Posterior vena cava (tissue), 2 donors: ENCODE measurements at regions not wholly inside any gene's neighbourhood (a gene's known extent, or its start where the extent isn't known, plus 50 kb on each side); places are given as distances from the start of the nearest gene placed in this dataset.
A peak's percentile ranks its signal among the peaks of the same experiment; 100 is the strongest.
"Not testable (repeated sequence)": the region's sequence is repeated elsewhere in the genome, so short reads cannot be mapped to it uniquely, and the experiment has no call there.

ENCODE experiments used
- DNase-seq: peaks from one replicate; pipeline ENCODE4 v3.0.0-alpha.2; 2020; ENCODE audit warnings: low spot score
- intact Hi-C, 2 donors: fragments of 100-400 bp; cut with DNase I; formaldehyde crosslinking; loops; one replicate each; pipeline versions ENCODE4 v1.14.1 to v1.14.2; 2022 to 2023
- donor health status: DM: yes; HTN: yes; CAD: no.
- donor health status: DM: yes; HTN: yes; CAD: no.

- intact Hi-C loops = no loop called here
Measured at GRCh38 chr22:23503142-23503541, 76.9 kb downstream of the IGLL1 start.

DNA sequence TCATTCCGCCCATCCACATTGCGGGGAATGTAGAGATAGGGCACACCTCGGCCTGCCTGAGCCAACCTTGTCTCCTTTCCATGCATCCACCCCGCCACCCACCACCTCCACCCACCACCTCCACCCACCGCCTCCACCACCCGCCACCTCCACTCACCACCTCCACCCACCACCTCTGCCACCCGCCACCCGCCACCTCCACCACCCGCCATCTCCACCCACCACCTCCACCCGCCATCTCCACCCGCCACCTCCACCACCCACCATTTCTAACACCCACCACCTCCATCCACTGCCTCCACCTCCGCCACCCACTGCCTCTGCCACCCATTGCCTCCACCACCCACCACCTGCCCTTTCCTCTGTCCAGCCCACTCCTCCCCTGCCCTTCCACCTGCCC lies 78.4 kb downstream of the IGLL1 start:
- intact Hi-C loops = no loop called here
- peak; percentile 29 for DNase-seq

More at GRCh38 chr22:23503142-23503541, 76.9 kb downstream of the IGLL1 start:
- peak; percentile 56 for DNase-seq

DNA sequence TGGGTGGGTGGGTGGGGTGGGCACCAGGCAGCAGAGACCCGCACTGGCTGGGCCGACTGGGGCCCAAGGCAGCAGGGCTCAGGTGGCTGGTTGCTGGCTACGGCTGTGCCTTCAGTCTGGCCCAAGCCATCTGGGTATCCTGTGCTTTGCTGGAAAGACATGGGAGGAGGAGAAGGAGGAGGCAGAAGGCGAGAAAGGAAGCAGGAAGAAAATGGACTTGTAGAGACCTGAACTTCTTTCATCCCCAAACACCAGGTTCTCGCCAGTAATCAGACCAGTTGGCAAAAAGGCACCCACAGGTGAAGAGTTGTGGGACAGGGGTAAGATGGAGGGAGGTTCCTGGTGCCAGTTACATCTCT lies 78.8 kb downstream of the IGLL1 start:
- intact Hi-C loops = no loop called here
- DNase-seq = peak; percentile 24

DNA sequence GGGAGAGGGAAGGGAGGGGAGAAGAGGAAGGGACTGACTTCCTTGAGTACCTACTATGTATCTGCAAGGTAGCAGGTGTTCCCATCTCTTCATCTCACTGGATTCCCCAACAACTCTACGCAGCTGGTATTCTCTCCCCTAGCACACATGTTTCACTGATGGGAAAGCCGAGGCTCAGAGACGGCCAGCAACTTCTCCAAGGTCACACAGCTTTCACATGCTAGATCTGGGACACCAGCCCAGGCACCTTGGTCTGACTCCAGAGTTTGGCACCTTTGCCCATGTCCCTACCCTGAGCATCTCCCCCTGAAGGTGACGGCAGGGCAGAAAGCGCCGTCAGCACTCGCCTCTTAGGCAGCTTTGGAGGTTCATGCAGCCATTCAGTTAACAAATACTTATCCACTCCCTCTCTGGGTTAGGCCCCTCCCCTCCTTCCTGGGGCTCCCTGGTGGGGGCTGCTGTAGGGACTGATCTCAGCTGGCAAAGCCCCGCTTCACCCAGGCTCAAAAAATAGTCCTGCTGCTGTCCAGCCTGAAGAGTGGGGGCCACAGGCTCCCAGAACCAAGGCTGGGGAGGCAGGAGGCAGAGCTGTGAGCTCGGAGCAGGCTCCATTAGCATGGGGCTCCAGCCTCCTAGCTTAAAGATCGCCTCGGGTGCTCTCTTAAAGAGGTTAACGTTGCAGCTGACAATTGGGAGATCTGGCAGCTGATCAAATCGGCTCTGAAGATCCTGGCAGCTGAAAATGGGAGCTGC lies 79.4 kb downstream of the IGLL1 start:
- DNase-seq = peak; percentile 30
- intact Hi-C loops = no loop called here

DNA sequence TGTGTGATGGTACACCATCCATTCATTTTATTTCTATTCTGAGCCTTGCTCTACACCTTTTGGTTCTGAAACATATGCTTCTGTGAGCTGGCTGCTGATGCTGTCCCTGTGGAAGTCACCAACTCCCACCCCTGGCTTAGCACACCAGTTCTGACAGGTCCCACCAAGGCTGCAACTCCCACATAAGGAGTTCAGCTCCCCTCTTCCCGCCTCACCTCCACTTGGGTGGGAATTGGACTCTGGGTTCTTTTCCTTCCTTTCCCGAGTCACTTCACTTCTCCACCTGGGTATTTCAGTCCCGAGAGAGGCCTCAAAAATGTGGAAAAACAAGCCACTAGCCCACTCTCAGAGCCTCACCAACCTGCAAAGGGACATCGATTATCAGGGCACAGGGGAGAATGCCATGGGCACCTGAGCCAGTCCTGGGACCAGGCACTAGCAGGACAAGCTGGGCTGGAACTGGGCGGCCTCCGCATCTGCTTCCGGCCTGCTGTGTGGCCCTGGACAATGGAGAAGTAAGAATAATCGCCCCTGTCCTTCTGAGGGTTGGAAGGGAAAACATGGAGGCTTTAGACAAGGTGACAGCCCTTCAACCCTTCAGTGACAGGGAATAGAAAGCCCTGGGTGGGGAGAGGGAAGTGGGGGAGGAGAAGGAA lies 80.1 kb downstream of the IGLL1 start:
- peak; percentile 28 for DNase-seq
- intact Hi-C loops = no loop called here

- intact Hi-C loops = no loop called here
- DNase-seq = peak; percentile 58
Measured at GRCh38 chr22:23498811-23499798, 81.0 kb downstream of the IGLL1 start.

DNA sequence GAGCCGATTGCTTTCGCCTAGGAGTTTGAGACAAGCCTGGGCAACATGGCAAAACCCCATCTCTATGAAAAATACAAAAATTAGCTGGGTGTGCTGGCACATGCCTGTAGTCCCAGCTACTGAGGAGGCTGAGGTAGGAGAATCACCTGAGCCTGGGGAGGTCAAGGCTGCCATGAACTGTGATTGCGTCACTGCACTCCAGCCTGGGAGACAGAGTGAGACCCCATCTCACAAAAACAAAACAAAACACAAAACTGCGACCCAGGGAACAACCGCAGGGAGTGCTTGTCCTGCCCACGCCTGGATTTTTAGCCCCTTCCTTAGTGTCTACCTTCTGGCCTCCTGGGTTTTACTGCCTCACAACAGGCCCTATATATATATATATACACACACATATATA lies 82.2 kb downstream of the IGLL1 start:
- intact Hi-C loops = not testable (repeated sequence)
- DNase-seq = peak; percentile 34

DNA sequence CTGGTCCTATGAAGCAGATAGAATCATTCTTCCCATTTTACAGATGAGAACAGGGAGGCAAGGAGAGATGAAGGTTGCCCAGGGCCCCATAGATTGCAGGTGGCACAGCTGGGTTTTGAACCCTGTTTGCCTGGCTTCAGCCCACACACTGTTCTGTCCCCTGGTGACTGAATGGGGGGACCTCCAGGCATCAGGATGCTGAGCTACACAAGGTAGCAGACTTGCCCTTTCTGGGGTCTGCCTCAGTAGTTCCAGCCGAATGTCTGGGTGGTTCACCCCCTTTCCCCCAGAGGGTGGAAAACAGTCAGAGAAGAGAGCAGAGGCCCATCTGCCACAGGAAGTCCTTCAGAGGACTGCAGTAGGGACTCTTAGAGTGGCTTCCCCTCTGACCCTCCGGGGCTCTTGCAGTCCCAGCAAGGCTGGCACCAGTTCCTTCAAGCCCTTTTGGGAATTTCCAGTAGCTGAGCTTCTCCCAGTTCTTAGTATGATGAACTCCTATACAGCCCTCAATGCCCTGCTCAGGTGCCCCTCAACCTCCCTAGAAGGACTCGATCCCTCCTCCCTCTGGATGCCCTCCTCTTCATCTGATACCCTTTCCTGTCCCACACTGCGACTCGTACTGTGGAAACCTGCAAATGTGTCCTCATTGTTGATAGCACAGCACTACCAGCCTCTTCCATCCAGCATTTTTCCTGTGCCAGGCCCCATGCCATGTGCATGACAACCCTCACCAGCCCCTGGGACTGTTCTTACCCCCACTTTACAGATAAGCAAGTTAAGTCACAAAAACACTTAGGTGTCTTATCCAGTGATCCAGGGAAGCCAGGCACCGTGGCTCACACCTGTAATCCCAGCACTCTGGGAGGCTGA lies 82.8 kb downstream of the IGLL1 start:
- intact Hi-C loops = no loop called here
- DNase-seq = peak; percentile 54

DNA sequence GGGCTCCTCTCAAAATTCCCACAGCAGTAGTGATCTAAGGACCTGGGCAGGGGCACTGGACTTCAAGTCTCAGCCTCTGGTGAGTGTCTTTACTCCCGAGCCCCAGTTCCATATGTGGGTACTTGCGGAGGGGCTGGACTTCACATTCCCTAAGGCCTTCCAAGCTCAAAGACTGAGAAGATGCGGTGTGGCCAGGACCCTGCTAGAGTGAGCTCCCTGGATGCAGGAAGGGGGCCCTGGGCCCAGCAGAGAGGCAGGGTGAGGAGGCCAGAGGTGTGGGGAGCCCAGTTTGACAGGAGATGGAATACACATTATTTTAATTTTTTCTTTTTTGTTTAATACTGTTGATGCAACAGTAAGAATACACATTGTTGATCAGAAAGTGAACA lies 83.7 kb downstream of the IGLL1 start:
- peak; percentile 49 for DNase-seq
- intact Hi-C loops = no loop called here

GRCh38 chr22:23495614-23496444 lies 84.3 kb downstream of the IGLL1 start:
- intact Hi-C loops = no loop called here
- peak; percentile 35 for DNase-seq

- intact Hi-C loops = no loop called here
- DNase-seq = no peak
Measured at GRCh38 chr22:23494930-23495266, 85.2 kb downstream of the IGLL1 start.

DNA sequence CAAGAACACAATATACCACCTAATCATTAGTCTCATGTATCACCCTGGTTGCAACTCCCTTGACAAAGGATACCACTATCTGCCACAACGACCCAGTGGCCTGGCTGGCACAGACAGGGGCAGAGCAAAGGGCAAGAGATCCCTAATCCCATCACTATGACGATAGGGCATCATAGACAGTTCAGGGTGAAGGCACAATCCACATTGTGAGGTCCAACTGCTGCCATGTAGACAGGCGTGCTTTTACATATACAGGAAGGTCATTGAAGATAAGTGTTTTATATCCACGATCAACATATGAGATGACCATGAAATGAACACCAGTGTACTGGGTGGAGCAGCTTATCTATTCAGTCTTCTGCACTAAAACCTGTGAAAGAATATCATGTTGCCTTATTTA lies 94.6 kb downstream of the IGLL1 start:
- DNase-seq = no peak
- intact Hi-C loops = loop anchor here in 1 of 2 donors (10.0 kb wide), 1 partner anchor 61 kb away; no protein-coding TSS in a partner anchor

DNA sequence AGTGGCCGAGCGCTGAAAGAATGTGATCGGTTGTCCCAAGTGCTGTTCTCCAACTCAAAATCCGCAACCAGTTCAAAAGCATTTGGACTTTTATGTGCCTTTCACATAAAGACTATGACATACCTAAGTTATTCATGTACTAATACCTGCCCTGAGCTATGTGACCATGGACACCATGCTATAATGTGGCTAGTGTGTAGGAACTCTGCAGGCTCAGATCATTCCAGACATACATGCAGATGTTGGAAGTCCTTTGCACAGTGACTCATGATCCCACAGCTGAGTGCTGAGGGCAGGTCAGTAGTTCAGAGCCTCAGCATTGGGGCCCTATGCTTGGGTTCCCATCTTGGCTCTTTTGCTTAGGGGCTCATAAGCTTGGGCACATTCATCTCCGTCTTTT lies 95.4 kb downstream of the IGLL1 start:
- intact Hi-C loops = loop anchor here in 1 of 2 donors (10.0 kb wide), 1 partner anchor 60 kb away; no protein-coding TSS in a partner anchor
- no peak for DNase-seq

DNA sequence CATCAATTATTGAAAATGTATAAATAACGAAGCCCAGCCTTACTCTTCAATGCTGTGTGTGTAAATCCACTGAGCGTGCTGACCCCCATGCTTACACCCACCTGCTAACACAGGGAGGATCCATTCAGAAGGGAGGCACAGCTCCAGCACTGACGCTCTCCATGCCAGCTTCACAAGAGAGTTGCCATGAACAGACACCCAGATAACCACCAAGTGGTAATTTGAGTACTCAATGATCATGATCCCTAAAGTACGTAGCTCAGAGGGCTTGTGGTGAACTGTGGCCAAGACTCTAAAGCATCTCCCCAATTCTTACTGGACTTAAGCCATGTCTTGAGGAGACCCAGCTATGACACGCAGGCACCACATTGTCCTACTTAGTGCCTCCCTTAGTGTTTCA lies 98.7 kb downstream of the IGLL1 start:
- intact Hi-C loops = loop anchor here in 1 of 2 donors (10.0 kb wide), 1 partner anchor 57 kb away; no protein-coding TSS in a partner anchor
- no peak for DNase-seq

DNA sequence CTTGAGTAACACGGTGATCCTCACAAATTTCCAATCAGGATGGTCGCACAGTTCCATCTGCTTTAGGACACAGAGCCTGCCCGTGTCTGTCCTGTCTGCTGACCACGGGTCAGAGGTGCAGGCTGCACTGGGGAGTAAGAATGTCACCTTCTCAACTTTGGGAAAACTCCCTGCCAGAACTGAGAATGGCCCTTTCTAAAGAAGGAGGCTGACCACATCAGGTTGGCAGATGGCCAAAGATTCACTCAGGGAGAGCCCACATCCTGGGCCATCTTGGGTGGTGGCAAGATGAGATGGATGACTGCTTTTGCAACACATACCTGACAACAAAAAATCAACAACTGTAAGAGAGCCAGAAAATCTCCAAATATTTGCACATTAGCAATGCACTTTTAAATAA lies 101.9 kb downstream of the IGLL1 start:
- intact Hi-C loops = no loop called here
- DNase-seq = no peak

DNA sequence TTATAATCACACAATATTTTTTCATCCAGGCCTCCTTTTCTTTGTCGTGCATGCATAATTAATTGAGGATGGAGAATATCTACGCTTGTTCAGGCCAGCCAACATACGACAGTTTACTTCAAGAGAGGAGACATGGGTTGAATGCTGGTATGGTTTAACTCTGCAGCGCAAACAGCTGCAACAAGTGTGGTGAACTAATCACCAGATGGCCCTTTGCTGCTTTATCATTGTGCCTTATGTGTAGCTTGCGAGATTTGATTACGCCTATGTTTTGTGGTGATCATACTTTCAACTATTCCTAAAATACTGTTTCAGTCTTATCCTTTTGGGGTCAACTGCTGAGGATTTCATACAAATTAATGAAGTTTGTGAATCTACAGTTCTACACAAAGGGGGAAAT lies 105.6 kb downstream of the IGLL1 start:
- DNase-seq, intact Hi-C loops: not testable (repeated sequence)

GRCh38 chr22:23473901-23474300 lies 106.2 kb downstream of the IGLL1 start:
- intact Hi-C loops = no loop called here

DNA sequence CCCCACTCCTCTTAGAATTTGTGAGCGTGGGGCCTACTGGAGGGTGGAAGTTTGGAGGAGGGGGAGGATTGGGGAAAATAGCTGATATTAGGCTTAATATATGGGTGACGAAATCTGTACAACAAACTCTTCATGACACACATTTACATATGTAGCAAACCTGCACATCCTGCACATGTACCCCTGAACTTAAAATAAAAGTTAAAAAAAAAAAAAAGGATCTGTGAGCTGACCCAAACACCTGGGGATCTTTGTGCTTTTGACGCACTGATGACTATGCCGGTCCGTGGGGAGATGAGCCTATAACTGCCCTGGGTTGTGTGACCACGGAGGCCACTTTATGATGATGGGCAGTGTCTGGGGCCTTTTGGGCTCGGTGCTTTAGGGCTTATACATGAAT lies 107.7 kb downstream of the IGLL1 start:
- DNase-seq, intact Hi-C loops: not testable (repeated sequence)

More at GRCh38 chr22:23473901-23474300, 106.2 kb downstream of the IGLL1 start:
- no peak for DNase-seq
